HG02759 (cell line): ENCODE measurements at regions not wholly inside any gene's neighbourhood (a gene's known extent, or its start where the extent isn't known, plus 50 kb on each side); places are given as distances from the start of the nearest gene placed in this dataset.
"Not testable (repeated sequence)": the region's sequence is repeated elsewhere in the genome, so short reads cannot be mapped to it uniquely, and the experiment has no call there.

Experiments used
- ATAC-seq: cut with Tn5 transposase; IDR thresholded peaks from one replicate; pipeline ENCODE4 v1.9.1; 2021; ENCODE audit warnings: mild to moderate bottlenecking, moderate library complexity; ENCODE audit not compliant: unreplicated experiment

DNA sequence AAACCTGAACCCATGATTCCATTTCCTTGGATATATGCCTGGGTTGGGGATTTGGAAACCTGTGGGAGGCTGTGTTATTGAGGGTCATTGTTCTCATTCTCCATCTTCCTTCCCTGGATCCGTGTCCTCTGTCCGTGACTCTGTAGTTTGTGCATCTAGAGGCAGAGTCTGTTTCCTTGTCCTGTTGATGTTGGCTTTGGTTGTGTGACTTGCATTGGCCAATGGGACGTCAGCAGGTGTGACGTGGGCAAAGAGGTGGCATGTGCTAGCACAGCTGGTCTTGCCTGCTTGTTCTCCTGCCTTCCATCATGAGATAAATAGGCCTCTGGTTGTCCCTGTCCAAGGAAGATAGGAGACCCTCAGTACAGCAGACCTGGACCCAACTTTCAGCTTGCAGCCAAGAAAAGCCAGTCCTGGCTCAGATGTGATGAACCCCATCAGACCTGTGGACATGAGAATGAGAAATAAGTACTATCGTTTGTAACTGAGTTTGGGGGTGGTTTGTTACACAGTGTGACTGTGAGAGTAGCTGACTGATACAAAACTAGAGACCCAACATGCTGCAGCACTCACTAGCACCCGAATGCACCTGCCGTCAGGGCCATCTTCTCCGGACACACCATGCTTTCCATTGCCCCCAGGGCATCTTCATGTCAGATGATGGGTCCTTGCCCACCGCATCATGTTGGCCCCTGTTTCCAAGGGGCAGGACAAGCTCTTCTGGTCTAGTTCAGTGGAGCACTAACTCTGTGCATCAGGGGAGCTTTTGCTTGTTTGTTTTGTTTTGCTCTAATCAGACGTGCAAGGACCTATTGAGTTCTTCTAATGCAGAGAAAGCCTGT lies 195.3 kb upstream of the SULF2 start:
- no peak for ATAC-seq

- not testable (repeated sequence) for ATAC-seq
Measured at GRCh38 chr20:47979361-47980095, 194.2 kb upstream of the SULF2 start.

DNA sequence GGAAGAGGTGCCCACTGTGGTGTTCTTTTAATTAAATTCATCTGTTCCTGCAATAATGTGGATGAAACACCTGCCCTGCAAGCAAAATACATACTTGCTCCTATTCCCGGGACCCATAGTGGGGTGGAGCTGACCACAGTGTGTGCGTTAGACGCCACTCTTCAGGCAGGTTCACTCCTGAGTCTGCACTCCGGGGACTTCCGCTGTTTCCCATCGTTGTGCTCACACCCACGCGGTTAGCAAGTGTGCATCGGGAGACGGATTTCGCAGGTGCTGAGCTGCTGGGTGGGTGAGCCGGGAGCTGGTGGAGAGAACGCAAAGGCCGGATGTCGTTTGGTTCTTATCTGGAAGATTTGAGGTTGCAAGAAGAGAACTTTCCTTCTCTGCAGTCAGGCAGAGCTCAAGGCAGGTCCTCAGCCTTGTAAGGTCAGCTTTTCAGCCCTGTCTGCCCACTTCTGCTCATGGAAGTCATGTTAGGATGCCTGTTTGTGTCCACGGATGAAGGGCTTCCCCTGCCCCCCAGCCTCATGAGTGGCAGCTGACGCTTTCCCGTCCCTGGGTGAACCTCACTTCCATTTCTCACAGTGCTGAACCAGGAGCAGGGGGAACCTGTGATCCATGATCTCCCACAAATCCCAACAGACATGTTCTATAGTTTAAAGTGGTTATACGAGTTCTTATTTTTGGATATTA lies 193.3 kb upstream of the SULF2 start:
- not testable (repeated sequence) for ATAC-seq

GRCh38 chr20:47977789-47978252 lies 192.5 kb upstream of the SULF2 start:
- ATAC-seq: not testable (repeated sequence)

- not testable (repeated sequence) for ATAC-seq
Measured at GRCh38 chr20:47977017-47977788, 191.9 kb upstream of the SULF2 start.

- no peak for ATAC-seq
Measured at GRCh38 chr20:47974234-47974878, 189.1 kb upstream of the SULF2 start.

- ATAC-seq: no peak
Measured at GRCh38 chr20:47973519-47974233, 188.4 kb upstream of the SULF2 start.

GRCh38 chr20:47972916-47973309 lies 187.6 kb upstream of the SULF2 start:
- ATAC-seq: no peak

GRCh38 chr20:47972297-47972915 lies 187.1 kb upstream of the SULF2 start:
- not testable (repeated sequence) for ATAC-seq

GRCh38 chr20:47971058-47971791 lies 185.9 kb upstream of the SULF2 start:
- no peak for ATAC-seq

GRCh38 chr20:47970282-47970903 lies 185.1 kb upstream of the SULF2 start:
- no peak for ATAC-seq

GRCh38 chr20:47969426-47969825 lies 184.1 kb upstream of the SULF2 start:
- ATAC-seq: no peak

- no peak for ATAC-seq
Measured at GRCh38 chr20:47968541-47969310, 183.4 kb upstream of the SULF2 start.

DNA sequence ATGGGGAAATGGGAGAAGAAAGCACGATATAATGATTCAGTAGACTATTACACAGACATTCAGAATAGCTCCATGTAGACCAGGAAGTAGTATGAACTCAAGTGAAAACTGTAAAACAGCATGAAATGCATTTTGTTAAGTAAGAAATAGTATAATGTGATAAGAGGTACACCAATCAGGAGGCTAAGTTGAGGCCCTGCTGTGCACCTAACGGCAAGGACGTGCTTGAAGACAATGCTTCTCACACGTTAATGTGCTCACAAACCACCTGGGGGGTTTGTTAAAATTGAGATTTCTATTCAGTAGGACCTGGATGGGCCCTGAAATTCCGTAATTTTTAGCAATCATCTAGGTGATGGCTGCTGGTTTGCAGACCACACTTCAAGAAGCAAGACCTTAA lies 178.9 kb upstream of the SULF2 start:
- ATAC-seq: no peak

GRCh38 chr20:47963022-47963421 lies 177.7 kb upstream of the SULF2 start:
- ATAC-seq: no peak

DNA sequence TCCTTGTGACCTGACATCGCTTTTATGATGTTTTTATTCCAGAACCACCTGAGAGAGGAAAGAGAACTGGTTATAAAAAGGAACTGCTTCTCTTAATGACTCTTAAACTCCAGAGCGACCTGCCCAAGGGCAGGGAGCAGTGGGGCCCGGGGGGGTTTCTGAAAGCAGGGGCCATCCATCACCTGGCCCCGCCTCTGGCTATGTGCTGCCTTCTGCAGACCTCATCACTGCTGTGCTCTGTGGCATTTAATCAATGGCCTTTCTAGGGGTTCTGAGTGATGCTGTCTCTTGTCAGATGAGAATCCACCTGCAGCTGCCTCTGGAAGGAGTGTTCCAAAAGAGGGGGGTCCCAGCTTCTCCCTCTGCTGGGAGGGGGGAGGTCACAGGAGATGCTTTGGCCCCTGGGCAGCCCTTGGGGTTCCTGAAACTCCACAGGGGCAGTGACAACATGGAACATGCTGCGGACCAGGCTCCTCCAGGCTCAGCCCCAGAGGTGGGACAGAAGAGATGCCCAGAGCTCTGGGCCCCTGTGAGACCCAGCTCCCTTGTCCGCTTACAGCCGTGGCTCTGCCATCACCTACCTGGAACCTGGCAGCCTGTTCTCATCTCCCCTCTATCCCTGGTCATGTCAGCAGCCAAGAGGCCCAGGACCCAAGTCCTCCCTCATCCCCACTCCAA lies 177.1 kb upstream of the SULF2 start:
- ATAC-seq: no peak
